ENCODE measurements at regions not wholly inside any gene's neighbourhood (a gene's known extent, or its start where the extent isn't known, plus 50 kb on each side); places are given as distances from the start of the nearest gene placed in this dataset.

GRCh38 chr16:65375651-65376050, 253.8 kb upstream of the CDH11 start:
- TF ChIP-seq POLR2AphosphoS5 (IDR thresholded peaks at IDR 0.05; ENCODE audit: low read depth, low read length) (no peak), SPI1 (IDR thresholded peaks at IDR 0.05; ENCODE audit: low read depth, low read length) (no peak), POLR2A (IDR thresholded peaks at IDR 0.05; ENCODE audit: low read depth, low read length) (no peak)
